Hypothalamus (tissue), 51 donors: ENCODE measurements at regions not wholly inside any gene's neighbourhood (a gene's known extent, or its start where the extent isn't known, plus 50 kb on each side); places are given as distances from the start of the nearest gene placed in this dataset.
"Not testable (repeated sequence)": the region's sequence is repeated elsewhere in the genome, so short reads cannot be mapped to it uniquely, and the experiment has no call there.

Source experiments
- DNase-seq, 51 donors: peaks; one replicate each; lab custom pipeline; 2025; lab: John Stamatoyannopoulos, UW

- peak in 12 of 51 donors; percentile 1 to 23 (median 6) for DNase-seq
Observed at GRCh38 chr1:194069168-194069830, 882.9 kb upstream of the B3GALT2 start.

- DNase-seq, result no peak
Observed at GRCh38 chr1:194068446-194069167, 882.2 kb upstream of the B3GALT2 start.

DNA sequence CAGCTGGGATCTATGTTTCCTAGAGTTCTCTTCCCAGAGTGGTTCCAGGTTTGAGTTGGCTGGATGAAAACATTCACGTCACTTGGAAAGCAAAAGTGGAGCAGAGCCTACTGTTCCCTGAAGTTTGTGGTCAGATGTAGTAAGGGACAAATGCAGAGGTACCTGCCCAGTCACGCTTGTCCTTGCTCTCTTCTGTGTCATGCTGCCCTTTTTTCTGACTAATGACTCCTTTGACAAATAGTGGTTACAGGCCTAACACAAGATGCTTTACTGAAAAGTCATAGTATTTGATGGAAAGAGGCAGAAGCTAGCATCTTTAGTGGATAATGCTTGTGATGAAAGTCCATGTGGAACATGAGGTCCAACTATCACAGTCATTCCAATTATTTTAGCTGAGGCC is 881.4 kb upstream of the B3GALT2 start:
- no peak for DNase-seq

- no peak for DNase-seq
Observed at GRCh38 chr1:194062962-194063361, 876.5 kb upstream of the B3GALT2 start.

DNA sequence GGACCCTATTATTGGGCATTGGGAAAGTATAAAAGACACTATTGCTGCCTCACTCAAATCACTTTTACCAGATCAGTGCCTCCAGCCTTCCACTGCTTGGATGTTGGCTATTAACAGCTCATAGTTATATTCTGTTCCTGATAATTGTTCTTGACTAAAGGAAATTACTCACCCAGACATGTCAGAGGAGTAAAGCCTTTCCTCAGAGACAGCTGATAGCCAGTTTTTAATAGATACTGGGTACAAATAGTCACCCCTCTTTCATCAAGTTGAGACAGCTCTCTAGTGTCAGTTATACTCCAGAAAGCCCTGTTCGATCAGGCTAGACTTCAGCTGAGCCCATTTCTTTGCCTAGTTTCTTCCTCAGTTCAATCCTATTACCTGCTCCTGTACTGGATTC is 876.1 kb upstream of the B3GALT2 start:
- no peak for DNase-seq

DNA sequence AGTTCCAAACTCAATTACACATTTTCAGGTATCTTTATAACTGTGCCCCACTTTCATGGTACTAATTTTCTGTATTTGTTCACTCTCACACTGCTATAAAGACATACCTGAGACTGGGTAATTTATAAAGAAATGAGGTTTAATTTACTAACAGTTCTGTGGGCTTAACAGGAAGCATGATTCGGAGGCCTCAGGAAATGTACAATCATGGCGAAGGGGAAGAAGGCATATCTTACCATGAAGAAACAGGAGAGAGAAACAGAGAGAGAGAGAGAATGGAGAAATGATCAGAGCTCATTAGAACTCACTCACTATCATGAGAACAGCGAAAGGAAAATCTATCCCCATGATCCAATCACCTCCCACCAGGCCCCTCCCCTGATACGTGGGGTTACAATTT is 874.1 kb upstream of the B3GALT2 start:
- no peak for DNase-seq

DNA sequence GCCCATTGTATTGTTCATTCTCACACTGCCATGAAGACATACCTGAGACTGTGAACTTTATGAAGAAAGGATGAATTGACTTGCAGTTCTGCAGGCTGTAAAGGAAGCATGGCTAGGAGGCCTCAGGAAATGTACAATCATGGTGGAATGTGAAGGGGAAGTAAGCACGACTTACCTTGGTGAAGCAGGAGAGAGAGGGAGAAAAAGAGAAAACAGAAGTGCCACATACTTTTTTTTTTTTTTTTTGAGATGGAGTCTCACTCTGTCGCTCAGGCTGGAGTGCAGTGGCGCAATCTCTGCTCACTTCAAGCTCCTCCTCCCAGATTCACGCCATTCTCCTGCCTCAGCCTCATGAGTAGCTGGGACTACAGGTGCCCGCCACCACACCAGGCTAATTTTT is 871.9 kb upstream of the B3GALT2 start:
- not testable (repeated sequence) for DNase-seq

GRCh38 chr1:194056169-194056568 is 869.8 kb upstream of the B3GALT2 start:
- no peak for DNase-seq

- peak in 1 of 51 donors; percentile 7 for DNase-seq
Observed at GRCh38 chr1:194055536-194055935, 869.1 kb upstream of the B3GALT2 start.

- no peak for DNase-seq
Observed at GRCh38 chr1:194052514-194053338, 866.3 kb upstream of the B3GALT2 start.

GRCh38 chr1:194047921-194048320 is 861.5 kb upstream of the B3GALT2 start:
- no peak for DNase-seq

DNA sequence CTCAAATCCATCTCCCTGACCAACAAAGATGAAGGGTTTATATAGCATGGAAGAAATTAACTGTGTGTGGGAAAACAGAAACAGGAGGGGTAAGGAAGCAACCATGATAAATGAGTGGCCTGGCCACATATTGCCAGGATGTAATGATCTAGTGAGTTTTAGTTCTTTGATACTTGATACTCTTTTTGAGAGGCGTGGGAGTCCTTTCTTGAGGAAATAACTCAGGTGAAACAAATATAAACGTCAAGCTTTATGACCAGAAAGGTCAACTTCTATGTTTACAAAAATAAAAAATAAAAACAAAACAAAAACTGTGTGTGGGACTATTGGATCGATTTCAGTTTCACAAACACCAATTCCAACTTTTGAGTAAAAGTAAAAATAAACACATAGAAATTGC is 860.8 kb upstream of the B3GALT2 start:
- DNase-seq, result no peak

DNA sequence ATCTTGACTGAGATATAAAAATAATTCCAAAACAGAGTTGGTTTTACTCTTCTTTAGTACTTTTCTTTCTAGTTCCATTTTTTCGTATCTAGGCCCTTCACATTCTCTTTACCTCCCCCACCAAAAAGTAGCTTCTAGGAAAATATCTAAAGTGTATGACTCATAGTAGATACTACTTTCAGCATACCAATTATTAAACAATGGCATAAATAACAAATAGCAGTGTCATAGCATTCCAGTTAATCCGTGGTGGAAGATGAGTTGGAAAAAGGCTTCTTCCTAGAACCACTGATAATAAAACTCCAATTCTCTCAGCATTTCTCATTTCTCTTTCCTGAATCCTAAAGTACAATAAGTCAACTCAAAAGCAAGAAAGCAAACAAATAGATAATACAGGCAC is 859.0 kb upstream of the B3GALT2 start:
- DNase-seq, result no peak

- DNase-seq, result no peak
Observed at GRCh38 chr1:194044892-194045291, 858.5 kb upstream of the B3GALT2 start.

DNA sequence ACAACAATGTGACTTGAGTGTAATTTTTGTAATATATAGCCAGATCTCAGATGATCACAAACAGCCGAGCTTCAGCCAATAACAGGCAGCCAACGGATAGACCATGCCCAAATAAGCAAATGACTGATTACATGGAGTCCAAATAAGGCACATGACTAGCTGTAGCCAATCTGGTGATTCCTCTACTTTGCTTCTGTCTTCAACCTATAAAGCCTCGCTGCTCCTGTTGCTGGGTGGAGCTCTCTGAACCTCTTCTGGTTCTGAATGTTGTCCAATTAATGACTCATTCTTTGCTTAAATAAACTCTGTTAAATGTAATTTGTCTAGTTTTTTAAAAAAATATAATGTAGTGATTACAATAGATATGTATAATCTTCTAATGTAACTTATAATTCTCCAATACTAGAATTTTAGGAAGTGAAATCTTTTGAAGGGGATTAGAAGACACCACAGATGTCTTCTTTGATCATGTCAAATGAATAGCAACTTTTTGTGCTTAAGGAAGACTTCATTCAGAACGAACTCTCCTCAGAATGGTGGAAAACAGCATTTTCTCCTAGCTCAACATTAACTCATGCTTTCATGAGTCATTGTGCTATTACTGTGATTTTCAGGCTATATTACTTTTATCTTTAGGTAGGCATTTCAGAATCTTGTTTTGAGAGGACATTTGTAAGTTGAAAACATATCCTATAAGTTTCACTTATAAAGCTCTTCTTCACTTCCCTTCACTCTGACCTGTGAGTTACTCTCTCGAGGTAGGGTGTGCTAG is 857.8 kb upstream of the B3GALT2 start:
- DNase-seq, result no peak

GRCh38 chr1:194042736-194043135 is 856.3 kb upstream of the B3GALT2 start:
- no peak for DNase-seq

DNA sequence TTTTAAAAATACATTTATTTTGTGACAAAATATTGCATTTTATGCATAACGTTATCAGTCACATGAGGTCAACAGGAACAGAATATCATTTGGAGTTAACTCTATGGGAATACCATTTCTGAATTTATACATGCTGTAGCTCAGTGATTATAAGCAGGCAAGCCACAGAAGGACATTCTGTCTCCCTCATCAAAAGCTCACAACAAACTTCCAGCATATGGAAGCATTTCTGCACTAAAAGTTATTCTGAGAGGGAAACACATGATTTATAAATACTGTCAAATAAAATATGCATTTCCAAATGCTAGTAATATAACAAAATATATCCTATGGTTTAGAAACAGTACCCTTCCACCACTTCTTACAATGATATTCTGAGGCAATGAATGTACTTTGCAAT is 854.1 kb upstream of the B3GALT2 start:
- no peak for DNase-seq

GRCh38 chr1:194039578-194039977 is 853.2 kb upstream of the B3GALT2 start:
- no peak for DNase-seq

GRCh38 chr1:194033646-194034045 is 847.2 kb upstream of the B3GALT2 start:
- no peak for DNase-seq

DNA sequence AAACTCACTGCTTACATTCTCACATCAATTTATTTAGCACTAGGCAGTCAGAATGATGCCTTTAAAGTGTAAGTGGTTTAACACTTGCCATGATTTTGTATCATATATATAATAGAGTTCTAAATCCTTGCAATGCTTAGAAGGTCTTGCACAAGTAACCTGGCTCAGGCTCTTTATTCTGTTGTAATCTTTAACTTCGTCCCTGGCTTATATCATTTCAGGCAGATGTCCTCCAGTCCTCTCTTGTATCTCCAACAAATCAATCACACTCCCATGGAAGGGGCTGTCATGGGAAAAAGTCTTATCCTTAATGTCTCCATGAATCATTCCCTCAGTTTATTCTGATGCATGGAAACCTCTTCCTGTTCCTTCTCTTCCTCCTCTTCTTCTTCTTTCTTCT is 841.6 kb upstream of the B3GALT2 start:
- no peak for DNase-seq

DNA sequence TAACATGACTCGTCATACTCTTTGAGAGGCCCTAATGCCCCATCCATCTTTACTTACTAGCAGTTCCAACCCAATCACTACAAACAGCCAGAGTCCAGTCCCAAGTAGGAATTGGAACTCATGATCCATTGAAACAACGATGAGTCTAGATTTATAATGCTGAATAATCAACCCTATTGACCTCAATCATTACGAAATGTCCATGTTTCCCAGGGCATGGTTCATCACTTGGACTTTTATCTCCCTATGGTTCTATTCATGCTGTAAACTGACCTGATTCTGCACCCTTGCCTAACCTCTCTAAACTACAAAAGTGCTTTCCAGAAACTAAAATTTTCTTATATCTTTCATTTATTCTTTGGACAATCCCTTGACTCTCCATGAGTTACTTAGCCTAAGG is 840.0 kb upstream of the B3GALT2 start:
- DNase-seq, result no peak
